BE2C (cell line): ENCODE measurements at regions not wholly inside any gene's neighbourhood (a gene's known extent, or its start where the extent isn't known, plus 50 kb on each side); places are given as distances from the start of the nearest gene placed in this dataset.

Source experiments
- DNase-seq: peaks from one replicate; pipeline ENCODE4 v3.0.0-alpha.2; 2020
- H3K27me3 ChIP-seq: fragments of 250-450 bp; sonication (Bioruptor Pico); 2 replicates; pipeline ENCODE4 v1.5.1; 2020; ENCODE audit warnings: mild to moderate bottlenecking
- H3K36me3 ChIP-seq: fragments of 250-450 bp; sonication (Bioruptor Pico); 2 replicates; pipeline ENCODE4 v1.5.1; 2020; ENCODE audit warnings: mild to moderate bottlenecking
- H3K4me1 ChIP-seq: fragments of 250-450 bp; sonication (Bioruptor Pico); 2 replicates; pipeline ENCODE4 v1.5.1; 2020
- H3K4me3 ChIP-seq: 2 replicates; pipeline ENCODE4 v1.5.1; 2011; ENCODE audit warnings: low read depth, low read length
- H3K9me3 ChIP-seq: fragments of 250-450 bp; sonication (Bioruptor Pico); 2 replicates; pipeline ENCODE4 v1.5.1; 2020
- TF ChIP-seq, protein P1 (sequence below): IDR thresholded peaks from 2 replicates; pipeline ENCODE4 v1.5.1; 2012; ENCODE audit warnings: mild to moderate bottlenecking, low read depth, low read length

DNA sequence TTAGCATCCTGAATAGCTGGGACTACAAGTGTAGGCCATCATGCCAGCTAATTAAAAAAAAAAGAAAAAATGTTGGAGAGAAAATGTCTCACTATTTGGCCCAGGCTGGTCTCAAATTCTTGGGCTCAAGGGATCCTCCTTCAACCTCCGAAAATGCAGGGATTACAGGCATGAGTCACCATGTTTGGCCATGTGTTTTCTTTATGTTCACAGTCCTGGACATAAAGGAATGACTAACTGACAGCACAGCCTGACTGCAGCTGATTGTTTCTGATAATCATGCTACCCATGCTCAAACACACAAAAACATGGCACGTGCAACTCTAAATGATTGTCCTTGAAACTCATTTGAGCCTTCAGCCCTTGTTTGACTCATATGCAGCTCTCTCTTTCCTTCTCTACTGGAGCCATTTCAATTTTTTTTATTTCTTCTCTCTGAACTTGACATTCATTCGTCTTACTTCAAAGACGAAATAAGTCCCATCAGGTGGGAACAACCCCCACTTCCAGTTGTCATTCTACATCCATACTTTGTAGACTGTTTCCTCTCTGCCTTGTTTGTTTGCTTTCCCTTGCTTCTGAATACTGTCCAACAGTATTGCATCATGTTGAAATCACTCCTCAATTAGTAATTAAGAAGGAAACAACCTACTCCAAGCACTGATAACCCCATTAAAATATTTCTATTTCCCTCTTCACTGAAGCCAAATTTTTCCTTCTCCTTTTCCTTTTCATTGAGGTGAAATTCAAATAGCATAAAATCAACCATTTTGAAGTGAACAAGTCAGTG is 413.0 kb downstream of the BMP2 start:
- H3K4me1 ChIP-seq: no peaks in the 10 kb centered on the region
- H3K27me3 ChIP-seq: no peaks in the 10 kb centered on the region
- TF ChIP-seq, protein P1, sequence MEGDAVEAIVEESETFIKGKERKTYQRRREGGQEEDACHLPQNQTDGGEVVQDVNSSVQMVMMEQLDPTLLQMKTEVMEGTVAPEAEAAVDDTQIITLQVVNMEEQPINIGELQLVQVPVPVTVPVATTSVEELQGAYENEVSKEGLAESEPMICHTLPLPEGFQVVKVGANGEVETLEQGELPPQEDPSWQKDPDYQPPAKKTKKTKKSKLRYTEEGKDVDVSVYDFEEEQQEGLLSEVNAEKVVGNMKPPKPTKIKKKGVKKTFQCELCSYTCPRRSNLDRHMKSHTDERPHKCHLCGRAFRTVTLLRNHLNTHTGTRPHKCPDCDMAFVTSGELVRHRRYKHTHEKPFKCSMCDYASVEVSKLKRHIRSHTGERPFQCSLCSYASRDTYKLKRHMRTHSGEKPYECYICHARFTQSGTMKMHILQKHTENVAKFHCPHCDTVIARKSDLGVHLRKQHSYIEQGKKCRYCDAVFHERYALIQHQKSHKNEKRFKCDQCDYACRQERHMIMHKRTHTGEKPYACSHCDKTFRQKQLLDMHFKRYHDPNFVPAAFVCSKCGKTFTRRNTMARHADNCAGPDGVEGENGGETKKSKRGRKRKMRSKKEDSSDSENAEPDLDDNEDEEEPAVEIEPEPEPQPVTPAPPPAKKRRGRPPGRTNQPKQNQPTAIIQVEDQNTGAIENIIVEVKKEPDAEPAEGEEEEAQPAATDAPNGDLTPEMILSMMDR: no peak
- H3K9me3 ChIP-seq: no peaks in the 10 kb centered on the region
- DNase-seq: no peak
- H3K36me3 ChIP-seq: no peaks in the 10 kb centered on the region
- no peak overlapping the region for H3K4me3 ChIP-seq

GRCh38 chr20:7189231-7189630 is 421.7 kb downstream of the BMP2 start:
- TF ChIP-seq, protein P1: no peak
- Histone ChIP-seq H3K4me3 (no peak overlapping the region), H3K9me3 (no peaks in the 10 kb centered on the region), H3K4me1 (no peaks in the 10 kb centered on the region), H3K27me3 (no peaks in the 10 kb centered on the region), H3K36me3 (no peaks in the 10 kb centered on the region)
- no peak for DNase-seq

DNA sequence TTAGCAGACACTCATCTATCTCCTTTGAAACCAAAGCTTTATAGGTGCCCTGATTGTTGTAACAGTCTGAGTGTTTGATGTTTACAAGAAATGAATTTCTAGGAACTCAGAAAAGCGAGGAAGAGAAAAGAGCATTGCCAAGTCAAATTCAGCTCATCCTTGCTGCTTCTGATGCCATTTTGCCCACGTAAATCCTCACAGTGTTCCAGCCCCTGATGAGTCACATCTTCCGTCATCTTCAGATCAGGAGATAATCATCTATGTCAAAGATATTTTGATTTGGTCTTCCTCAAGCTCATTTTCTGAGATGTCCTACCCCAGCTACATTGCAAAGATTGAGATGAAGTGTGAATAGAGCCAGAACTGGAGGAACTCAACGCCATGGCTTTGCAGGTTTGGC is 426.2 kb downstream of the BMP2 start:
- Histone ChIP-seq H3K4me3 (no peak overlapping the region), H3K27me3 (no peaks in the 10 kb centered on the region), H3K36me3 (no peaks in the 10 kb centered on the region), H3K9me3 (no peaks in the 10 kb centered on the region), H3K4me1 (no peaks in the 10 kb centered on the region)
- no peak for DNase-seq
- TF ChIP-seq, protein P1: no peak

DNA sequence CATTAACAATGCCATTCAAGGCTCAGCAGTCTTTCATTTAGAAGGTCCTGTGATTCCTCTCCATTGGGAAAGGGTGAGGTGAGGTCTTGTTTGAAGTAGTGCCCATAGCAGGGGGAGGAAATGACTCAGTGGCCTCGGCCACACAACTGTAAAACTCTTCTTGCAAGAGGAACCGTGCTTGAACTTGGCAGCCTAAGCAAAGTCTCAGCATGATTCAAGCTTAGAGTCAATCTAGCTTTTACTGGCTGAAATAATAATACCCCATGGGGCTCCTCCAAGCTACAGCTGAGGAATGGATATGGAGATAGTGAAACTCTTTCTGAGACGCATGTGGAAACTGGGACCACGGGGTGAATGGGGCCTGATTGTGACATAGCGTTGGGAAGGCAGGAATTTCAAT is 428.2 kb downstream of the BMP2 start:
- TF ChIP-seq, protein P1: no peak
- H3K9me3 ChIP-seq: no peaks in the 10 kb centered on the region
- H3K27me3 ChIP-seq: no peaks in the 10 kb centered on the region
- no peak overlapping the region for H3K4me3 ChIP-seq
- H3K4me1 ChIP-seq: no peaks in the 10 kb centered on the region
- H3K36me3 ChIP-seq: no peaks in the 10 kb centered on the region
- DNase-seq: no peak

DNA sequence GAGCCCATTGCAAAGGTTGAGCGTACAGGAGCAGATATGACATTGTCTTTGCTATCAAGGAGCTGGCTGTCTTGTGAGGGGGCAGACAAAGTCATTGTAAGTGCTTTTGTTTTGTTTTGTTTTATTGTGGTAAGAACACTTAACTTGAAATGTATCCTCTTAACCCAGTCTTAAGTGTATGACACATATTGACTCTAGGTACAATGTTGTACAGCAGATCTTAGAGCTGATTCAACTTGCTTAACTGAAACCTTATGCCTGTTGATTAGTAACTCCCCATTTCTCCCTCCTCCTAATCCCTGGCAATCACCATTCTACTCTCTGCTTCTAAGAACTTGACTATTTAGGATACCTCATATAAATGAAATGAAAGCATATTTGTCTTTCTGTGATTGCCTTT is 429.0 kb downstream of the BMP2 start:
- H3K36me3 ChIP-seq: no peaks in the 10 kb centered on the region
- no peaks in the 10 kb centered on the region for H3K4me1 ChIP-seq
- TF ChIP-seq, protein P1: no peak
- no peak for DNase-seq
- H3K9me3 ChIP-seq: no peaks in the 10 kb centered on the region
- H3K4me3 ChIP-seq: no peak overlapping the region
- H3K27me3 ChIP-seq: peaks cover 3% of the 10 kb centered on the region; the same call in 1 of the 2 replicates

GRCh38 chr20:7199861-7200260 is 432.4 kb downstream of the BMP2 start:
- DNase-seq: no peak
- H3K4me3 ChIP-seq: no peak overlapping the region
- H3K36me3 ChIP-seq: no peaks in the 10 kb centered on the region
- TF ChIP-seq, protein P1: no peak
- no peaks in the 10 kb centered on the region for H3K4me1 ChIP-seq
- no peaks in the 10 kb centered on the region for H3K9me3 ChIP-seq
- peaks cover 3% of the 10 kb centered on the region; the same call in 1 of the 2 replicates for H3K27me3 ChIP-seq
